ENCODE measurements at regions not wholly inside any gene's neighbourhood (a gene's known extent, or its start where the extent isn't known, plus 50 kb on each side); places are given as distances from the start of the nearest gene placed in this dataset.
"Not testable (repeated sequence)": the region's sequence is repeated elsewhere in the genome, so short reads cannot be mapped to it uniquely, and the experiment has no call there.

DNA sequence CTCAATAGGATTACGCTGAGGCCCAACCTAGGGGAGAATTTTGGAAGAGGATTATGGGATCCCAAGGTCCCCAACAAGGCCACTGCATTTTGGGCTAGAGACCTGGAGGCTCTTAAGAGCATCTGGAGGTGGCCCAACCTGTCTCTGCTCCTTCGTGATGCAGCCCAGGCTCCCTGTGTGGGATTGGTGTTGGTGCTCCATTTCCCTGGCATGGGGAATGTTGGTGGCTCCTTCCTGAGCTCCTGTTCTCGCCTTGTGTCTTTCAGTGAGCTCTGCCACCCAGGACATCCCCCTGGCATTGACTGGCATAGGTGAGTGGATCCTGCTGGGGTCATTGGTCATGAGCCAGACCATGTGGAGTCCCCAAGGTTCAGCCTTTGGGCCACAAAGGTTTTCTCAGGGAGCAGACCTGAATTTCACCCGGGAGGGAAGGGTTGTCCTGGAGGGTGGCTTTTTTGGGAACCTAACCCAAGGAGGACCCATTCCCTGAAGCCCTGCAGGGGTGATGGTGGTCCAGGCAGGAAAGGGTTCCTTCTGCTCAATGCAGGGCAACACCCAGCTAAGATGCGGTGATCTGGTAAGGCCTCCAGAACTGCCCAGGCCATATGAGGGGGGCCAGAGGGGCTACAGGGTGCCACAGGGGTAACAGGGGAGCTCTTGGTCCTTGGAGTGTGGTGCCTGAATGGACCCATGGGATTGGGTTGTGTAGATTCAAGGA, 202.5 kb downstream of the UBE3A start:
- DNase-seq: no peak

DNA sequence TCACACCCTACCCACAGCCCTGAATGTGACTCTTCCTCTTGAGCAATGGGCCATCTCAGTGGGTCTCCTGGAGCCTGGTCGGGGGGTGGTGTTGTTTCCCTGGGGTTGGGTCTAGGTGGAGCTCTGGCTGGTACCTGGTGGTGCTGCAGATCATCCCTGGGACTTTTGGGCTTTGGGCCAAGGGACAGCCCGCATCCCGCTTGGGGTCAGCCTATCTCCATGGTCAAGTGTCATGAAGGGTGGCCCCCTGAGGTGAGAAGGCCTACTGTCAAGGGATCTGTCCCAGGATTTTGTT, 202.0 kb downstream of the UBE3A start:
- no peak for DNase-seq

DNA sequence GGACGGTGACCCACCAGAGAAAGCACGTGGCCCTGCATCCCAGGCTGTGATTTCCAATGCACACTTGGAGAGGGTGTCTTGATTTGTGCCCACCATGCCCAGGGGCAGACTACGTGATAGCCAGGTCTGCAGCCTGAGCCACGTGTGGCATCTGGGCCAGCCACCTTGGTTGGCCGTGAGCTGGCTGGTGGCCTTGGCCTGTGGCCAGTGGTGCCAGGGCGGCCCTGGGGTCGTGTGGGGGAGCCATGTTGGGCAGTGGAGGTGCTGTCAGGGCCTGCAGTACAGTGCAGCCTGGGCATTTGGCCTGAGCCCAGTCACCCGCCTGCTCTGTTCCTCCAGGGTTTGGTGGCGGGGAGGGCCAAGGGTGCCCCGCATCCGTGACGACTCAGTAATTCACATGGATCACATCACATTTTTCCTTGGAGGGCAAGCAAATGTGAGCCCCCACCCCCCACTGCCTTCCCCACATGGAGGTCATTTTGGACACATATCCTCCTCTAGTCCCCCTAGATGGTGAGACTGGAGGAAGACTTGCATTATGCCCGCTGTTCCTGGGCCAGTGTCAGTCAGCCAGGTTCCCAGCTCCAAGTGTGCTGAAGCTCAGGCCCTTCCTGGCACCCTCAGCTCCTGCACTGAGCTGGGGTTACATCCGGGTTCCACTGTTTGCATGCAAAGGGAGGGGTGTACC, 201.4 kb downstream of the UBE3A start:
- DNase-seq: no peak

DNA sequence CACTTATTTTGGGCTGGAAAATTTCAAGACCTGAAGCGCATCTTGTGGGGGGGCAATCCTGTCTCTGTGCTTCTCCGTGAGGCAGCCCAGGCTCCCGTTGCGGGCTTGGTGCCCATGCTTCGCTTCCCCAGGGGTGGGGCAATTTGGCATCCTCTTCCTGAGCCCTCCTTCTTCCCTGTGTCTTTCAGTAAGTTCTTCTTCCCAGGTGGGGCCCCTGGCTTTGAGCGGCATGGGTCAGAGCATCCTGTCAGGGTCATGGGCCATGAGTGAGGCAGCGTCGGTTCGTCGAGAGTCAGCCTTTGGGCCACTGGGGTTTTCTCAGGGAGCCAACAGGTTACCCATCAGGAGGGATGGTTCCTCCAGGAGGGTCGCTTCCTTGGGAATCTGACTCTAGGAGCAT, 200.7 kb downstream of the UBE3A start:
- DNase-seq: no peak

DNA sequence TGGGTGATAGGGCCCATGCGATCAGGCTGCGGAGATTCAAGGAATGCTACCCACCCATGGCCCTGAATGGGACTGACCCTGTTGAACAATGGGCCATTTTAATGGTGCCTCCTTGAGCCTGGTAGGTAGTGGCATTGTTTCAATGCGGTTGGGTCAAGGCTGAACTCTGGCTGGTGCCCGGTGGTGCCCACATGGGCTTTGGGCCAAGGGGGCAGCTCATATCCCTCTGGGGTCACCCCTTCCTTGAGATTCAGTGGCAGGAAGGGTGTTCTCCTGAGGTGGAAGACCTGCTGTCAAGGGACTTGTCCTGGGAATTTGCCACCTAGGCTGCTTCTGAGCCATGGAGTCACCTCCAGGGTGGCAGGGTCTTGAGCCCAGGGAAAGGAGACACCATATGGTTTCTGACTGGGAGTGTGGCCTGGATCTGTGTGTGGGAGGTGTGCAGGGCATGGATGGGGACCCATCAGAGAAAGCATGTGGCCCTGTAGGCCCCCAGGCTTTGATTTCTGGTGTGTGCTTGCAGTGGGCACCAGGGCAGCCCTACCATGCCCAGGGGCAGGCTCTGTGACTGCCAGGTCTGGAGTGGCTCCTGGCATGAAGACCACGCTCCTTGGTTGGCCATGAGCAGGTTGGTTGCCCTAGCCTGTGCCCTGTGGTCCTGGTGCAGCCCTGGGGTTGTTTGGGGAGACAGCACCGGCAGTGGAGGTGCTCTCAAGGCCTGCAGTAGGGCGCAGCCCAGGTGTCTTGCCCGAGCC, 199.9 kb downstream of the UBE3A start:
- no peak for DNase-seq

DNA sequence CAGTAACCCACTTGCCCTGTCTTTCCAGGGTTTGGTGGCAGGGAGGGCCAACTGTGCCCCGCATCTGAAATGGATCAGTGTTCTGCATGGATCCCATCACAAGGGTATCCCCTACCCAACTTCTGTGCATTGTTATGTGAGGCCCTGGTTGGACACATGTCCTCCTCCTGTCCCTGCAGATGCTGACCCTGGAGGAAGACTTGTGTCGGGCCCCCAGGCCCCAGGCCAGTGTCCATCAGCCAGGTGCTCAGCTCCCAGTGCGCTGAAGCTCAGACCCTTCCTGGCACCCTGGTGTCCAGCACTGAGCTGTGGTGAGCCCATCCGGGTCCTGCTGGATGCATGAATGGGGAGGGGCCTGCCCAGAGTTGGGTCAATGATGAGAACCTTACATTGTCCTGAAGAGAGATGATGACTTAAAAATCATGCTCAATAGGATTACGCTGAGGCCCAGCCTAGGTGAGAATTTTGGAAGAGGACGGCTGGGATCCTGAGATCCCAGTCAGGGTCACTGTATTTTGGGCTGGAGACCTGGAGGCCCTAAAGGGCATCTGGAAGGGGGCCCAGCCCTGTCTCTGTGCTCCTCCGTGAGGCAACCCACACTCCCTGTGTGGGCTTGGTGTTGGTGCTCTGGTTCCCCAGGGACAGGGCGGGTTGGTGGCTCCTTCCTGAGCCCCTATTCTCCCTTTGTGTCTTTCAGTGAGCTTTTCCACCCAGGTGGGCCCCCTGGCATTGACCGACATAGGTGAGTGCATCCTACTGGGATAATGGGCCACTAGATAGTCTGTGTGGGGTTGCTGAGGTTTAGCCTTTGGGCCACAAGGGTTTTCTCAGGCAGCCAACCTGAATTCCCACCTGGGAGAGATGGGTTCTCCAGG, 199.1 kb downstream of the UBE3A start:
- DNase-seq: no peak

DNA sequence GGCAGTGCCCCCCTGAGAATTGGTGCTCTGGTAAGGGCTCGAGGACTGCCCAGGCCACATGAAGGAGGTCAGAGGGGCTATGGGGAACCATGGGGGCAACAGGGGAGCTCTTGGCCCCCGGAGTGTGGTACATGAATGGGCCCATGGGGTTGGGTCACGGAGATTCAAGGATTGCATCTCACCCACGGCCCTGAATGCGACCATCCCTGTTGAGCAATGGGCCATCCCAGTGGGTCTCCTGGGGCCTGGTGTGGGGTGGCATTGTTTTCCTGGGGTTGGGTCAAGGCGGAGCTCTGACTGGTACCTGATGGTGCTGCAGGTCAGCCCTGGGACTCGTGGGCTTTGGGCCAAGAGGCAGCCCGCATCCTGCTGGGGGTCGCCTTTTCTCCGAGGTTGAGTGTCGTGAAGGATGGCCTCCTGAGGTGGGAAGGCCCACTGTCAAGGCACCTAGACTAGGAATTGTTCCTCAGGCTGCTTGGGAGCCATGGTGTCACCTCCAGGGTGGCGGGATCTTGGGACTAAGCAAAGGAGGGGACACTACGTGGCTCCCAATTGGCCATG, 198.3 kb downstream of the UBE3A start:
- DNase-seq: no peak

DNA sequence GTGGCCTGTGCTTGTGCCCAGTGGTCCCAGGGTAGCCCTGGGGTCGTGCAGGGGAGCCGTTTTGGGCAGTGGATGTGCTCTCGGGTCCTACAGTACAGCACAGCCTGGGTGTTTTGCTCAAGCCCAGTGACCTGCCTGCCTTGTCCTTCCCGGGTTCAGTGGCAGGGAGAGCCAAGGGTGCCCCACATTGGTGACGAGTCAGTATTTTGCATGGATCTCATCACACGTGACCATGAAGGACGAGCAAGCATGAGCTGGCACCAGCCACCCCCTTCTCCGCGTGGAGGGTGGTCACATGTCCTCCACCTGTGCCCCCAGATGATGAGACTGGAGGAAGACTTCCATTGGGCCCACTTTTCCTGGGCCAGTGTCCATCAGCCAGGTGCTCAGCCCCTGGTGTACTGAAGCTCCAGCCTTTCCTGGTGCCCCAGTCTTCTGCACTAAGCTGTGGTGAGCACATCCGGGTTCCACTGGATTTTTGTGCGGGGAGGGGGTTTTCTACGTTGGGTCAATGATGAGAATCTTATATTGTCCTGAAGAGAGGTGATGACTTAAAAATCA, 197.5 kb downstream of the UBE3A start:
- no peak for DNase-seq

DNA sequence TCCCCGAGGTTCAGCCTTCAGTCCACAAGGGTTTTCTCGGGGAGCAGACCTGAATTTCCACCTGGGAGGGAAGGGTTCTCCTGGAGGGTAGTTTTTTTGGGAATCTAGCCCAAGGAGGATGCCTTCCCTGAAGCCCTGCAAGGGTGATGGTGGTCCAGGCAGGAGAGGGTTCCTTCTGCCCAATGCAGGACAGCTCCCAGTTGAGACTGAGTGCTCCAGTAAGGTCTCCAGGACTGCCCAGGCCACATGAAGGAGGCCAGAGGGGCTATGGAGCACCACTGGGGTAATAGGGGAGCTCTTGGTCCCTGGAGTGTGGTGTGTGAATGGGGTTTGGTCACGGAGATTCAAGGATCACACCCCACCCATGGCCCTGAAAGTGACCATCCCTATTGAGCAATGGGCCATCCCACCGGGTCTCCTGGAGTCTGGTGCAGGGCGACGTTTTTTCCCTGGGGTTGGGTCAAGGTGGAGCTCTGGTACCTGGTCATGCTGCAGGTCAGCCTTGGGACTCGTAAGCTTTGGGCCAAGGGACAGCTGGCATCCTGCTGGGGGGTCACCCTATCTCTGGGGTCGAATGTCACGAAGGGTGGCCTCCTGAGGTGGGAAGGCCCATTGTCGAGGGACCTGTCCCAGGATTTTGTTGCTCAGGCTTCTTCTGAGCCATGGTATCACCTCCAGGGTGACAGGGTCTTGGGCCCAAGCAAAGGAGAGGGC, 196.5 kb downstream of the UBE3A start:
- no peak for DNase-seq

DNA sequence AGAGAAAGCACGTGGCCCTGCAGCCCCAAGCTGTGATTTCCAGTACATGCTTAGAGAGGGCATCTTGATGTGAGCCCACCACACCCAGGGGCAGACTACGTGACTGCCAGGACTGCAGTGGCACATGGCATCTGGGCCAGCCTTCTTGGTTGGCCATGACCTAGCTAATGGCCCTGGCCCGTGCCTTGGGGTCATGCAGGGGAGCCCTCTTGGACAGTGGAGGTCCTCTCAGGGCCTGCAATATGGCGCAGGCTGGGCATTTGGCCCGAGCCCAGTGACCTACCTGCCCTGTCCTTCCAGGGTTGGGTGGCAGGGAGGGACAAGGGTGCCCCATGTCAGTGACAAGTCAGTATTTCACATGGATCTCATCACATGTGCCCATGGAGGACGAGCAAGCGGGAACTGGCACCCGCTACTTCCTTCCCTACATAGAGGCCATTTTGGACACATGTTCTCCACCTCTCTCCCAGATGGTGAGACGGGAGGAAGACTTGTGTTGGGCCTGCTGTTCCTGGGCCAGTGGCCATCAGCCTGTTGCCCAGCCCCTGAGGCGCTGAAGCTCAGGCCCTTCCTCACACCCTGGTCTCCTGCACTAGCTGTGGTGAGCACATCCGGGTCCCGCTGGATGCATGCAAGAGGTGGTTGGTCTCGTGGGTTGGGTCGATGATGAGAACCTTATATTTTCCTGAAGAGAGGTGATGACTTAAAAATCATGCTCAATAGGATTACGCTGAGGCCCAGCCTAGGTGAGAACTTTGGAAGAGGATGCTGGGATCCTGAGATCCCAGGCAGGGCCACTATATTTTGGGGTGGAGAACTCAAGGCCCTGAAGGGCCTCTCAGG, 195.6 kb downstream of the UBE3A start:
- no peak for DNase-seq

DNA sequence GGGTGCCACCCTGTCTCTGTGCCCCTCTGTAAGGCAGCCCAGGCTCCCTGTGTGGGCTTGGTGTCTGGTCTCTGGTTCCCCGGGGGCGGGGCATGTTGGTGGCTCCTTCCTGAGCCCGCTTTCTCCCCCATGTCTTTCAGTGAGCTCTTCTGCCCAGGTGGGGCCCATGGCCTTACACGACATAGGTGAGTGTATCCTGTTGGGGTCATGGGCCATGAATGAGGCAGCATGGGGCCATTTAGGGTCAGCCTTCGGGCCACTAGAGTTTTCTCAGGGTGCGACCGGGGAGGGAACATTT, 195.1 kb downstream of the UBE3A start:
- DNase-seq: no peak

DNA sequence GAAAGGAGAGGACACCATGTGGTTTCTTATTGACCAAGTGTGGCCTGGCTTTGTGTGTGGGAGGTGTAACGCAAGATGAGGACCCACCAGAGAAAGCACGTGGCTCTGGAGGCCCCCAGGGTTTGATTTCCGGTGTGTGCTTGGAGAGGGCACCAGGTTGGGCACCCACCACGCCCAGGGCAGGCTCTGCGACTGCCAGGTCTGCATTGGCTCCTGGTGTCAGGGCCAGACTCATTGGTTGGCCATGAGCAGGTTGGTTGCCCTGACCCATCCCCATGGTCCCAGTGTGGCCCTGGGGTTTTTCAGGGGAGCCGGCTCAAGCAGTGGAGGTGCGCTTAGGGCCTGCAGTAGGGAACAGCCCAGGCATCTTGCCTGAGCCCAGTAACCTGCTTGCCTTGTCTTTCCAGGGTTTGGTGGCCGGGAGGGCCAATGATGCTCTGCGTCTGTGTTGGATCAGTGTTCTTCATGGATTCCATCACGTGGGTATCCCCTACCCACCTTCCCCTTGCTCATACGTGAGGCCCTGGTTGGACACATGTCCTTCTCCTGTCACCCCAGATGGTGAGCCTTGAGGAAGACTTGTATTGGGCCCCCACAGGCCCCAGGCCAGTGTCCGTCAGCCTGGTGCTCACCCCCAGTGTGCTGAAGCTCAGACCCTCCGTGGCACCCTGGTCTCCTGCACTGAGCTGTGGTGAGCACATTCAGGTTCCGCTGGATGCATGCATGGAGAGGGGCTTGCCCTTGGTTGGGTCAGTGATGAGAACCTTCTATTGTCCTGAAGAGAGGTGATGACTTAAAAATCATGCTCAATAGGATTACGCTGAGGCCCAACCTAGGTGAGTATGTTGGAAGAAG, 193.9 kb downstream of the UBE3A start:
- no peak for DNase-seq

DNA sequence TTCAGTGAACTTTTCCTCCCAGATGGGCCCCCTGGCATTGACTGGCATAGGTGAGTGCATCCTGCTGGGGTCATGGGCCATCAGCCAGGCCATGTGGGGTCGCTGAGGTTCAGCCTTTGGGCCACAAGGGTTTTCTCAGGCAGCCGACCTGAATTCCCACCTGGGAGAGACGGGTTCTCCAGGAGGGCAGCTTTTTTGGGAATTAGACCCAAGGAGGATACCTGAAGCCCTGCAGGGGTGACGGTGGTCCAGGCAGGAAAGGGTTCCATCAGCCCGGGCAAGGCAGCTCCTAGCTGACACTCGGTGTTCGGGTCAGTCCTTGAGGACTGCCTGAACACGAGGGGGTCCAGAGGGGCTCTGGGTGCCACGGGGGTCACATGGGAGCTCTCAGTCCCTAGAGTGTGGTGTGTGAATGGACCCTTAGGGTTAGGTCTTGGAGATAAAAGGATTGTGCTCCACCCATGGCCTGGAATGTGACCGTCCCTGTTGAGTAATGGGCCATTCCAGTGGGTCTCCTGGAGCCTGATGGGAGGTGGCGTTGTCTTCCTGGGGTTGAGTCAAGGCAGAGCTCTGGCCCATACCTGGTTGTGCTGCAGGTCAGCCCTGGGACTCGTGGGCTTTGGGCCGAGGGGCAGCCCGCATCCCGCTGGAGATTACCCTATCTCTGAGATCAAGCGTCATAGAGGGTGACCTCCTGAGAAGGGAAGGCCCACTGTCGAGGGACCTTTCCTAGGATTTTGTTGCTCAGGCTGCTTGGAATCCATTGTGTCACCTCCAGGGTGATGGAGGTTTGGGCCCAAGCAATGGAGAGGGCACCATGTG, 192.8 kb downstream of the UBE3A start:
- no peak for DNase-seq

DNA sequence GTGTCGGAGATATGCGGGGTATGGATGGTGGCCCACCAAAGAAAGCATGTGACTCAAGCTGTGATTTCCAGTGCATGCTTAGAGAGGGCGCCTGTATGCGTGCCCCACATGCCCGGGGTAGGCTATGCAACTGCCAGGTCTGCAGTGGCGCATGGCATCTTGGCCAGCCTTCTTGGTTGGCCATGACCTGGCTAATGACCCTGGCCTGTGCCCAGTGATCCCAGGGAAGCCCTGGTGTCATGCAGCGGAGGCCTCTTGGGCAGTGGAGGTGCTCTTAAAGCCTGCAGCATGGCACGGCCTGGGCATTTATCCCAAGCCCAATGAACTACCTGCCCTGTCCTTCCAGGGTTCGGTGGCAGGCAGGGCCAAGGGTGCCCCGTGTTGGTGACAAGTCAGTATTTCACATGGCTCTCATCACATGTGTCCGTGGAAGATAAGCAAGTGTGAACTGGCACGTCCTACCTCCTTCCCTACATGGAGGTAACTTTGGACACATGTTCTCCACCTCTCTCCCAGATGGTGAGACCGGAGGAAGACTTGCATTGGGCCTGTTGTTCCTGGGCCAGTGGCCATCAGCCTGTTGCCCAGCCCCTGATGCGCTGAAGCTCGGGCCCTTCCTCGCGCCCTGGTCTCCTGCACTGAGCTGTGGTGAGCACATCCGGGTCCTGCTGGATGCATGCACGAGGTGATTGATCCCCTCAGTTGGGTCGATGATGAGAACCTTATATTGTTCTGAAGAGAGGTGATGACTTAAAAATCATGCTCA, 192.0 kb downstream of the UBE3A start:
- DNase-seq: no peak

DNA sequence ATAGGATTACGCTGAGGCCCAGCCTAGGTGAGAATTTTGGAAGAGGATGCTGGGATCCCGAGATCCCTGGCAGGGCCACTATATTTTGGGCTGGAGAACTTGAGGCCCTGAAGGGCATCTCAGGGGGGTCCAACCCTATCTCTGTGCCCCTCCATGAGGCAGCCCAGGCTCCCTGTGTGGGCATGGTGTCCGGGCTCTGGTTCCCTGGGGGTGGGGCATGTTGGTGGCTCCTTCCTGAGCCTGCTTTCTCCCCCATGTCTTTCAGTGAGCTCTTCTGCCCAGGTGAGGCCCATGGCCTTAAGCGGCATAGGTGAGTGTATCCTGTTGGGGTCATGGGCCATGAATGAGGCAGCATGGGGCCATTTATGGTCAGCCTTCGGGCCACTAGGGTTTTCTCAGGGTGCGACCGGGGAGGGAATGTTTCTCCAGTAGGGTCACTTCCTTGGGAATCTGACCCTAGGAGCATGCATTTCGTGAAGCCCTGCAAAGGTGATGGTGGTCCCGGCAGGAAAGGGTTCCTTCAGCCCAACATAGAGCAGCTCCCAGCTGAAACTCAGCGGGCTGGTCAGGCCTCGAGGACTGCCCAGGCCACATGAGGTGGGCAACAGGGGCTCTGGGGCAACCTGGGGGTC, 191.3 kb downstream of the UBE3A start:
- no peak for DNase-seq

DNA sequence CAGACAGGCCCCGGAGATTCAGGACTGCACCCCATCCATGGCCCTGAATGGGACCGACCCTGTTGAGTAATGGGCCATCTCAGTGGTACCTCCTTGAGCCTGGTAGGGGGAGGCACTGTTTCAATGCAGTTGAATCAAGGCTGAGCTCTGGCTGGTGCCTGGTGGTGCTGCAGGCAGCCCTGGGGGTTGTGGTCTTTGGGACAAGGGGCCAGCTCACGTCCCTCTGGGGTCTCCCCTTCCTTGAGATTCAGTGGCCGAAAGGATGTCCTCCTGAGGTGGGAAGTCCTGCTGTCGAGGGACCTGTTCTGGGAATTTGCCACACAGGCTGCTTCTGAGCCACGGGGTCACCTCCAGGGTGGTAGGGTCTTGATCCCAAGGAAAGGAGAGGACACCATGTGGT, 190.7 kb downstream of the UBE3A start:
- DNase-seq: not testable (repeated sequence)

DNA sequence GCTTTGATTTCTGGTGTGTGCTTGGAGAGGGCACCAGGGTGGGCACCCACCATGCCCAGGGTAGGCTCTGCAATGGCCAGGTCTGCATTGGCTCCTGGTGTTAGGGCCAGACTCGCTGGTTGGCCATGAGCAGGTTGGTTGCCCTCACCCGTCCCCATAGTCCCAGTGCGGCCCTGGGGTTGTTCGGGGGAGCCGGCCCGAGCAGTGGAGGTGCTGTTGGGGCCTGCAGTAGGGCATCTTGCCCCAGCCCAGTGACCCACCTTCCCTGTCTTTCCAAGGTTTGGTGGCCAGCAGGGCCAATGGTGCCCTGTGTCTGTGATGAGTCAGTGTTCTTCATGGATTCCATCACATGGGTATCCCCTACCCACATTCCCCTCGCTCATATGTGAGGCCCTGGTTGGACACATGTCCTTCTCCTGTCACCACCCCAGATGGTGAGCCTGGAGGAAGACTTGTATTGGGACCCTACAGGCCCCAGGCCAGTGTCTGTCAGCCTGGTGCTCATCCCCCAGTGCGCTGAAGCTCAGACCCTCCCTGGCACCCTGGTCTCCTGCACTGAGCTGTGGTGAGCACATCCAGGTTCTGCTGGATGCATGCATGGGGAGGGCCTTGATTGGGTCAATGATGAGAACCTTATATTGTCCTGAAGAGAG, 190.1 kb downstream of the UBE3A start:
- DNase-seq: no peak

Measured in fibroblast of skin of back (primary cell).